GM18867 (cell line): ENCODE measurements at regions not wholly inside any gene's neighbourhood (a gene's known extent, or its start where the extent isn't known, plus 50 kb on each side); places are given as distances from the start of the nearest gene placed in this dataset.
"Not testable (repeated sequence)": the region's sequence is repeated elsewhere in the genome, so short reads cannot be mapped to it uniquely, and the experiment has no call there.

ENCODE experiments used
- ATAC-seq: cut with Tn5 transposase; IDR thresholded peaks from one replicate; pipeline ENCODE4 v1.9.1; 2021; ENCODE audit warnings: mild to moderate bottlenecking, moderate library complexity; ENCODE audit not compliant: unreplicated experiment

DNA sequence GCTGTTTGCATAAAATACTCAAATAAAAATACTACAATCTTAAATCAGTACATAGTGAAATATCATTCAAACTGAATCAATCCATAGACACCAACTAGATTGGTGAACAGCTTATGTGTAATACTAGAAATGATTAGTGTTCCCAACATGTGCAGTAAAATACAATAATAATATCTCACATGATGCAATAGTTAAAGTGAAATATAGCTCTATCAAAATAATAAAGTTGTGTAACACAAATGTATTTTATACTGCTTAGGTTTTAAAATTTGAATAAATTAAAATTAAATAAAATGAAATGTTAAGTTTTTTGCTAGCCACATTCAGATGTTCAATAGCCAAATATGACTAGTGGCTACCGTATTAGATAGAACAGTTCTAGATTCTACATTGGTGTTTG is 714.1 kb downstream of the ZNF385D start:
- no peak for ATAC-seq

DNA sequence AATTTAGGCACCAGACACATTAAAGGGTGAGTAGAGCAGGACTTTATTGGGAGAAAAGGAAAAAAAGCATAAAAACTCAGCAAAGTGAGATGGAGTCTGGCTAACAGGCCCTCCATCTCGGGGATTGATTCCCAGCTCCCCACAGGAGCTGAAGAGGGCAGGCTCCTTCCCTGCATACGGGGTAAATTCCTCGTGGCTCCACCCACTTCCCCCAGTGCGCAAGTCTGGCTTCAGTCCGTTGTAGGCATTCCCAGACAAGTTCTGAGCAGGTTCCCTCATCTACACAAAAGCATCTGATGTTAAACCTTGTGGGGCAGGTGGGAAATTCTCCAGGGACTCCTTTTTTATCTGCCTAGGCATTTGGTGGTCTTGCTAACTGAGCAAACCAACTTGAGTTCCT is 722.6 kb downstream of the ZNF385D start:
- ATAC-seq = no peak

DNA sequence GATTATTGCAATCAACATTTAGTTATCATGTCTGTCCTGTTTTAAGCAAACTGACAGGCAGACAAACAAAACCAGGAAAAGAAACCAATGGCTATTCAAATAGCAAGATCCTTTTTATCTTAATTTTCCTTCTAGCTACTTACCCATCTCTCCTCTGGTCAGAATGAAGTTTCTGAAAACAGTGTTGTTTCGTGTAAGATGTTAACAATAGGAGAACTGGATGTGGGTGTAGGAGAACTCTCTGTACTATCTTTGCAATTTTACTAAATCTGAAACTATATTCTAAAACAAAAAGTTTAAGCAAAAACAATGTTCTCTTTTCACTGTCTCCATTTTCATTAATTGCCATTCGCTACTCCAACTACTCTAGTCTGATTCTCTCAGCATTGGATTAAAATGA is 726.4 kb downstream of the ZNF385D start:
- ATAC-seq = no peak

DNA sequence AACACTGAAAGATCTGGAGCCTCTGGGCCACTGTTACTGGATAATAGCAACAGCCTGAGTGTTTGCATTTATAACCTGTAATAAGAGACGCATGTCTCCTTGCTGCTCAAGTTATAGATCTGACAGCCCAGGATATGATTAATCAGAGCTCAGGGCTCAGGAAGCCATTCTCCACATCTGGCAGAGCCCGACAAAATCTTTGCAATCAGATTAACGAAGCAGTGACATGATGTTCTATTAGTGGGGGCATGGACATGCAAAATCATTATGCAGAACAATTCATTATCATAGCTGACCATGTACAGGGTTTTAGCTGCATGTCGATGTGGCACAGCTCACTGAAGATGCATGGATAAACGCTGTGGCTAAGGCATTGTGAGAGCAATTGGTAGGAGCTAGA is 730.3 kb downstream of the ZNF385D start:
- ATAC-seq = no peak

DNA sequence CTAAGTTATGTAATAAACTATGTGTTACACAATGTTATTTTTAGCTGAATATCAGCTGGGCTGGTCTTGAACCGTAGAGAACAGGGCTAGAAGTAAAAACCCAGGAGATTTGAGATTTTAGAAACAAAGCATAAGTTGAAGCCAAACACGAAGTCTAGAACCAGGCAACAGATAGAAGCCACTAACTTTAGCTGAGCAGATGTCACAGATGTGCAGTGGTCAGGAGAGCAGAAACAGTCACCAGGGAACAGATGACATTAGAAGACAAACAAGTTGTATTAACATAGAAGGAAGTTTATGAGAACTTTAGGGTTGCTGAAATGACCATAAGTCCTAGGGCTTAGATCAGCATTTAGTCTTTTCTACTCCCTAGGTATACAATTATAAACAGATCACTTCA is 731.0 kb downstream of the ZNF385D start:
- ATAC-seq = no peak

DNA sequence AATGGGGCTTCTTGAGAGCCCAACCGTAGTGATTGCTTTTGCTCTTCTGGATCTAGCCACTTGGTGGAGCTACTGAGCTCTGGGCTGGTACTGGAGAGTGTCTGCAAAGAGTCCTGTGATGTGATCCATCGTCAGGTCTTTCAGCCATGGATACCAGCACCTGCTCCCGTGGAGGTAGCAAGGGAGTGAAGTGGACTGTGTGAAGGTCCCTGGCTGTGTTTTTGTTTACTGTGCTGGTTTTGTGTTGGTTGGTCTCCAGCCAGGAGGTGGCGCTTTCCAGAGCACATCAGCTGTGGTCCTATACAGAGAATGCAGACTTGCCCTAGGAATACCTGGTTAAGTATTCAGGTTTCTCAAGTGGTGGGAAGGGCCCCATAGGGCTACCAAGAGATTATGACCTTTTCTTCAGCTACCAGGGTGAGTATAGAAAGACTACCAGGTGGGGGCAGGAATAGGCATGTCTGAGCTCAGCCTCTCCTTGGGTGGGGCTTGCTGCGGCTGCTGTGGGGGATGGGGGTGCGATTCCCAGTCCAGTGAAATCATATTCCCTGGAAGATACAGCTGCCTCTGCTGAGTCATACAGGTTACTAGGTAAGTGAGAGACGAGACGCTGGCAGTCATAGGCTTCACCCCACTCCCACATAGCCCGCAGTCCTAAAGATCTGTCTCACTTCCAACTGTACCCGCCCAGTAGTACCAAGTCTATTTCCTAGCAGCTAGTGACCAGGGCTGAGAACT is 733.7 kb downstream of the ZNF385D start:
- ATAC-seq = no peak

DNA sequence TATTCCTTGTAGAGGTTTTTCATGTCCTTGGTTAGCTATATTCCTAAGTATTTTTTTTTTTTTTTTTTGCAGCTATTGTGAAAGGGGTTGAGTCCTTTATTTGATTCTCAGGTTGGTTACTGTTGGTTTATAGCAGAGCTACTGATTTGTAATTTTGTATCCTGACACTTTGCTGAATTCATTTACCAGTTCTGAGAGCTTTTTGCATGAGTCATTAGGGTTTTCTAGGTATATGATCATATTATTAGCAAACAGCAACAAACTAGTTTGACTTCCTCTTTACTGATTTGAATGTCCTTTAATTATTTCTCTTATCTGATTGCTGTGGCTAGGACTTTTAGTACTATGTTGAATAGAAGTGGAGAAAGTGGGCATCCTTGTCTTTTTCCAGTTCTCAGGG is 737.4 kb downstream of the ZNF385D start:
- ATAC-seq = no peak

DNA sequence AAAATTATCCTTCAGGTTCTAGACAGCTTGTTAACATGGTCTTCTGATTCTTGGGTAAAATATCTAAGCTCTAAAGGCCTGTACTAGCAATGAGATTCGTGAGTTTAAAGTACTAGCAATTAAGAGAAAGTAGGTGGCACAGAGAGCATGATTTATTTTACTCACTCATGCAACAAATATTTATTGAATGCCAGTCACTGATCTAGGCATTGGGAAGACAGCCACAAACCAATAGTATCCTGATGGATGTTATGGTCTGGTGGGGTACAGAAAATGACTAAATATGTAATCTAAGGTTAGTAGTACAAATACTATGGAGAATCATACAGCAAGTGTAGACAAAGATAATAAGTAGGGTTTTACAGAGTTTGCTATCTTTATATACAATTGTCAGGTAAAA is 751.3 kb downstream of the ZNF385D start:
- no peak for ATAC-seq

DNA sequence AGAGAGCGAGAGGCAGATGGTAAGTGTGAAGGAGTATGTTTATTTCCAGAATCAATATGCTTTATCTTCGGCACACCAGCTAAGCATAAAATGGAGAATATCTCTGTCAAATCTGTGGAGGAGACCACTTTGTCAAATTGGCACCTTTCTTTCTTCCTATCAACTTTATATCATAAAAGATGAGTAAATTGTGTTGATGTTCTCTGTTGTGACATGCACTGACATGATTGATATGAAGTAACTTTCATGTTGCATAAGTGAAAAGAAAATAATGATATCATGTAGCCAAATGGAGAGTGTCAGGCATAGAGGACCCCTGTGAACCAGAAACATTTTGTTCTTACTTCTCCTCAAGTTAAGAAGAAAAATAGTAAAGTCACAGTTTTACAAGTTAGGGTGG is 753.8 kb downstream of the ZNF385D start:
- ATAC-seq = no peak

DNA sequence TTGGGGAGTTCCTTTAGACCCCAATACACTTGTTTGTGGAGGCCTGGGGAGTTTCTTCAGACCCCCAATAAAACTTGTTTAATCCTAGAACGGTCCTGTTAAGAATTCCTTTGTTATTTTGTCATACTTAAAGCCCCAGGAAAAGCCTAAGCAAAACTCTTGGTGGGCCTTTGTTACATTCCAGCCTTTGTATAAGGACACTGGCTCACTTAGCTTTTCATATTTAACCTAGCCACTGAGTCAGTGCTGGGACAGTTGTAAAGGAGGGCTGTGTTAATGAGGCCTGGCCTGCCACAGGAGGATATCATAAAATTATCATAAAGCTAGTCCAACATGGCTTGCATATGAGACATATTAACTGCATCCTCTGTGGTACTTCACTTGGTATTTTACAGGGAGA is 760.1 kb downstream of the ZNF385D start:
- no peak for ATAC-seq

DNA sequence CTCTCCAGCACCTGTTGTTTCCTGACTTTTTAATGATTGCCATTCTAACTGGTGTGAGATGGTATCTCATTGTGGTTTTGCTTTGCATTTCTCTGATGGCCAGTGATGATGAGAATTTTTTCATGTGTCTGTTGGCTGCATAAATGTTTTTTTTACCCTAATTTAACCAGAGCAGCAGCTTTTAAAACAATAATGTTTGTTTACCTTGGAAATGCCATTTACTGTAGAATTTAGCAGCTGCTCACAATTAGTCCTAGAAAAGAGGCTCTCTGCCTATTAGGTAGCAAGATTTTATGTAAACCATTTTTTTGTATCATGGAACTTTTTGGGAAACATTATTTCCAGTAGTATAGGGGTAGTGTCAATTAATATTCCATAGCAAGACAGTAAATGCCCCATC is 761.4 kb downstream of the ZNF385D start:
- not testable (repeated sequence) for ATAC-seq

DNA sequence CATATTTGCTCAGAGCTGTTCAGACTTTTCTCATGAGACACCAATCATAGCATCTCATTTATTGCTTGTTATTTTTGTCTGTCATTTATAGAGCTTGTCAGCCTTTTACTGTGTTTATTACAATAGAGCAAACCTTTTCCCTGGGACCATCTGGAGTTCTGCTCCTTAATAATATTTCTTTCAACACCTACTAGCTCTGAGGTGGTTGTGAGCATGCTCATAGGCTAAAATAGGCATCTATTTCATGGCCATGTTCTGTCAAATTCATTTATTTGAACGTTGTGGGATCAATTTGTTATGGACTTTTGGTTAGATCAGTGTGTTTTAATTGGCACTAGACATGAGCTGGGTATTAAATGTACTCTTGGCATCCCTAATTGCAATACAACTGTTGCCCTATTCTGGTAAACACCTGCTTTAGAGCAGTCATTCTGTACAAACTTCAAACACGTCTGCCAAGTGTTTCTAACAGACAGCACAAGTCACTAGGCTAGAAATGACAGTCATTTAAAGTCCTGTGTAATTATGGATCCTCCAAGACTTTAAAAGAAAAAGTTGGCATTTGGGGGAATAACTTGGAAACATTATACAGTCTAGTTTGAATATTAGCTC is 766.3 kb downstream of the ZNF385D start:
- ATAC-seq = no peak

DNA sequence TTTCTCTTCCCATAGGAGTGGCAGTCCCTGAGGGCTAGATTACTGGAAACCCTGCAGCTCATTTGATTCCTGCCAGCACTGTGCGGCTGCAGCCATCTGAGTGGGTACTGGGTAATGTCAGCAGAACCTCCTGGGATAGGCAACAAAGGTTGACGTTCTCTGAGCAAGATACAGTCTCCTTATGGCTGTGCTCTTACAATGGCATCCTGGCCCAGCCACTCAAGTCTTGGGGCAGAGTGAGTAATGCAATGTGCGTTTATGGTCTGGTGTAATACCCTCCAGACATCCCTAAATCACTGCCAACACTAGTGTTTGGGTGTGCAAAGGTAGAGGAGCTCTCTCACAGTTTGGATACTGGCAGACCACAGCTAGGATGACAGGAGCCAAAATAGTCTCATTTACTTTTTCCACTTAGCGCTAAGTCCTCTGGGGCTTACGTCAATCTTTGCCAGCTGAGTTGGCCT is 775.8 kb downstream of the ZNF385D start:
- no peak for ATAC-seq

DNA sequence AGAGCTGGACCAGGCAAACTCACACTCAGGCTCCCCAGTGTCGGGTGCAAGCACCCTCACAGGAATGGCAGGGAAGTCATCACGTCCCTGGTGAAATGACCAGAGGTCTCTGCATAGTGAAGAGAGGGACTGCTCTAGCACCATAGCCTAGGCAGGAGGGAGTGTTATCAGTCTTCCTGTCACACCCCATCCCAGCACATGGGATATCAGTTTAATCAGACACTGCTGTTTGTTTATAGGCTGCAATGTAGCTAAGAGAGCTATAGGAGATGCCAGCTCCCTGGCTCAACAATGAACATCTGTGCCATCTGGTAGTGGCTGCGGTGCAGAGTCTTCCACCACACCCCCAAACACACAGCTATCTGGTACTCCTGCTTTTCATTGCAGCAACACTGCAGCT is 776.6 kb downstream of the ZNF385D start:
- no peak for ATAC-seq

DNA sequence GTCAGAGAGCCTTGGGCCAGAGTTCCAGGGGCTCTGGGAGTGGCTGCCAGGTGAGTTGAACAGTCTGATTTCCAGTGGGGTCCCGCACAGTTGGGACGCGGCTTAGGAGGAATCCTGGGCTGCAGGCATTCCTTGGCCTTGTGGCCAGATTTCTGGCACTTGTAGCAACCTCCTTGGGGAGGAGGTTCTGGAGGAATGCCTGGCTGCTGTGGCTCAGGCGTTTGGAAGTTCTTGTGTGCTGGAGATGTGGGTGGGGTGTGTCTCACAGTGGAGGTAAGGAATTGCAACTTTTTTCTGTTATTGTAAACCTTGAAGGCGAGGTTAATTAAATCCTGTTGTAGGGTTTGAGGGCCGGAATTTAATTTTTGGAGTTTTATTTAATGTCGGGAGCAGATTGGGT is 780.2 kb downstream of the ZNF385D start:
- ATAC-seq = not testable (repeated sequence)

DNA sequence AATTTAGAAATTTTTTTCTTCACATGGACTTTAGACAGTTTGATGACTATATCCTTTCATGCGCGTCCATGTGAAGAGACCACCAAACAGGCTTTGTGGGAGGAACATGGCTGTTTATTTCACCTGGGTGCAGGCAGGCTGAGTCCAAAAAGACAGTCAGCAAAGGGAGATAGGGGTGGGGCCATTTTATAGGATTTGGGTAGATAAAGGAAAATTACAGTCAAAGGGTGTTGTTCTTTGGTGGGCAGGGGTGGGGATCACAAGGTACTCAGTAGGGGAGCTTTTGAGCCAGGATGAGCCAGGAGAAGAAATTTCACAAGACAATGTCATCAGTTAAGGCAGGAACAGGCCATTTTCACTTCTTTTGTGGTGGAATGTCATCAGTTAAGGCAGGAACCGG is 781.5 kb upstream of the SGO1 start:
- not testable (repeated sequence) for ATAC-seq

DNA sequence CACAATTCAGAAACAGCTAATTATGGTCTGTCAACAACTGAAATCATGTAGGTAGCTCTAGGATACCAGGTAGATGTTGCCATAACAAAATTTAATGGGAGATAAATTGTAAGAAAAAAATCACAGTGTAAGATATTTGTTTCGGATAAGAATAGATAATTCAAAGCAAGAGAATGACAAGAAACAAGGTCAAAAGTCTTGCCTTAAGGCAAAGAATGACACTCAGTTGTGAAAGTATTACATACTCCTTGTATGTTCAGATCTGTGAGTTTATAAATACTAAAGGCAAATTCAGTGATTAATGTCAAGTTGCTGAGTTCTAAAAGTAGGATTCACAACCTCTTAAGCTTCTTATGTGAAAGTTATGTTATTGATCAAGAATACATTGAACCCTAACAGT is 772.2 kb upstream of the SGO1 start:
- no peak for ATAC-seq

DNA sequence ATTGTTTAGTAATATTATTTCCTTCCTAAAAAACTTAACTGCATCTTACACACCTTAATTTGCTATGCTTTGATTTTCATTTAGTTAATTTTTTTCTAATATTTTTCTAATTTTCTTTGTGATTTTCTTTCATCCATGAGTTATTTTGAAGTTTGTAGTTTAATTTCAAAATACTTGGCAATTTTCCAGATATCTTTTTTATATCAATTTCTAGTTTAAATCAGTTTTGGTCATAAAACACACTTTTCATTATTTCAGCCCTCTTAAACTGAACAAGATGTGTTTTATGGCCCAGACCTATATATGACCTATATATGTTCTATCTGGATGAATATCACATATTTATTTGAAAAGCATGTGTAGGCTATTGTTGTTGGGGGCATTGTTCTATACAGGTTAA is 759.9 kb upstream of the SGO1 start:
- no peak for ATAC-seq

DNA sequence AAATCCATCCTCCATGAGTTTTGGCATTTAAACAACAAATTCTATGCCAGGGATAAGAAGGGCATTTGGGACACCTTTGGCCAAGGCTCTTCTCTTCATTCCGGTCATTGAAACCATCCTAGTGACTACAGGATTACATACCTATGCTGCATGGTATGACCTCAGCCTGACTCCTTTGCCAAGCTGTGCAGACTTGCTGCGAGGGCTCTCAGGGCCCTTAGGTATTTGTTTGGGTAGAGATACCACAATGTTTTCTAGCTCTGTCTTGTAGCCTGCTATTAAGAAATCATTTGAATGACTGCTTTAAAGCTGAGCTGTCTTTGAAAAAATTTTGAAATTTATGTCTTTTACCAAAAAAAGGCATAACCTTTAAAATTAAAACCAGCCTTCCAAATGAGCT is 749.8 kb upstream of the SGO1 start:
- ATAC-seq = no peak

DNA sequence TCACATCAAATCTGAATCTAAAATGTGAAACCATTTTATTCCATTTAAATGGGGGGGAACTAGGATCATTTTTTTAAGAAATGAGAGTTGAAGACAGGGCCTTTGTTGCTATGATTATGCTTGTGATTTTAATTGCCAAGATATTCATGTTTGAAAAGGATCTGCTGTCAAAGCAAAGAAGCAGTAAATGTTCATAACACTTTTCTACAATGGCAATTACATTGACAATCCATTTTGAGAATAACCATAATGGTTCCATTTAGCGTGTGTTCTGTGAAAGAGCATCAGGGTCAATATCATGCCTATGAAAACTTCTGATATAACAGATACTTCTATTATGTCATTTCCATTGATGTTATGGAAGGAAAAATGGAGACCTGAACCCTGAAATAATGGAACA is 745.8 kb upstream of the SGO1 start:
- ATAC-seq = no peak

DNA sequence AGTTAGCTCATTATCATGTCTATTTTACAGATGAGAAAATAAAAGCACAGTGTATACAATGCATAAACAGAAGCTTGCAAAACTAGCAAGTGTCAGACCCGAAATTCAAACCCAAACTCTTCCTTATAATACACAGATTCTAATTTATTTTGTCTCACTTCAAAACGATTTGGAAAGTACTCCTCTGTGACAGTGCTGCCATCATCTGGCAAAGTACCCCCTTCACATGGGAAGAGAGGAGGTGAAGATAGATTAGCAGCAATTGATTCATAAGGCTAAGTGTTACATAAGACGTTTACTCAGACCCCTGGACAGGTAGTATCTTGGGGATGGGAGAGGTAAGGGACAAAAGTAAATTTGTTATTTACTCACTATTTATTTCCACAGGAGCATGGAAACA is 744.0 kb upstream of the SGO1 start:
- no peak for ATAC-seq

DNA sequence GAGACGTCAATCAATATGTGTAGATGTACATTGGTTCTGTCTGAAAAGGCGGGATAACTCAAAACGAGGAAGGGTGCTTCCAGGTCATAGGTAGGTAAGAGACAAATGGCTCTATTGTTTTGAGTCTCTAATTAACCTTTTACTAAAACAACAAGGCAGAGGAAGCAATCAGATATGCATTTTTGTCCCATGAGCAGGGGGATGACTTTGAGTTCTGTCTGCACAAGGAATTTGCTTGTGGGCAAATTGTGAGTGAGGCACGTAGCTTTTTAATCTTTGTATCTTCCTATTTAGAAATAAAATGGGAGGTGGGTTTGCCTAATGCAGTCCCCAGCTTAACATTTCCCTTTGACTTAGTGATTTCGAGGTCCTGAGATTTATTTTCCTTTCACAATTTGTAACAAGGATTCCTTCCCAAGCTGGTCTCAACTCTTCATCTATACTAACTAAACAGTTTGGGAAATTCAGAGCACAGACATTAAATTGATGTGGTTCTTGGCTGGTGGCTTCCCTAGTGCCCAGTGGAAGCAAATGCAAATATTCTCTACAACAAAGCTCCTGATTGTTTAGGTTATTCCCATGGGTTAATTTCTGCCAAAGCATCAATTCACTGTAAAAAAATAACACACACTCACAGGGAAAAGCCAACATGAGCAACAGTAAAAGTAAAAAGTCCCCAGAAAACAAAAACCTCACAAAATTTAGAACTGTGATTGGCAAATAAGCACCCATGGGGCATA is 738.8 kb upstream of the SGO1 start:
- ATAC-seq = no peak
